Thyroid gland (tissue), 4 donors: ENCODE measurements at regions not wholly inside any gene's neighbourhood (a gene's known extent, or its start where the extent isn't known, plus 50 kb on each side); places are given as distances from the start of the nearest gene placed in this dataset.
"Not testable (repeated sequence)": the region's sequence is repeated elsewhere in the genome, so short reads cannot be mapped to it uniquely, and the experiment has no call there.

Experiments used
- DNase-seq, 2 donors: peaks; one replicate each; pipeline ENCODE4 v3.0.0-alpha.2; 2019
- H3K27ac ChIP-seq, 3 donors: fragments of 200-600 bp; sonication (generic); 1 replicate in 2 of 3; 2 replicates in 1 of 3; pipeline ENCODE4 v1.5.1; 2016 to 2019; ENCODE audit warnings: mild to moderate bottlenecking in 1 of 3, moderate library complexity in 1 of 3
- H3K27me3 ChIP-seq: fragments of 200-600 bp; sonication (generic); one replicate; pipeline ENCODE4 v1.5.1; 2019
- H3K36me3 ChIP-seq, 2 donors: fragments of 200-600 bp; sonication (generic); one replicate each; pipeline ENCODE4 v1.5.1; 2016 to 2019
- H3K4me1 ChIP-seq, 2 donors: fragments of 200-600 bp; sonication (generic); one replicate each; pipeline ENCODE4 v1.5.1; 2017 to 2019
- H3K4me3 ChIP-seq, 3 donors: fragments of 200-600 bp; sonication (generic); replicated peaks in 1 of 3; 1 replicate in 2 of 3; 2 replicates in 1 of 3; pipeline ENCODE4 v1.5.1; 2016; ENCODE audit warnings: mild to moderate bottlenecking in 1 of 3
- H3K9me3 ChIP-seq: fragments of 200-600 bp; sonication (generic); one replicate; pipeline ENCODE4 v1.5.1; 2017
- POLR2A ChIP-seq, 2 donors: fragments of 450-650 bp; IDR thresholded peaks; one replicate each; pipeline ENCODE4 v1.6.1; 2017; ENCODE audit warnings: antibody characterized with exemption in 2 of 2, mild to moderate bottlenecking in 2 of 2, moderate library complexity in 1 of 2
- WGBS, 2 donors: methylation state at CpG; one replicate each; pipeline ENCODE4 v1.1.5; 2017; 5-methylcytosine and 5-hydroxymethylcytosine counted together
- intact Hi-C: fragments of 100-400 bp; cut with DNase I; formaldehyde crosslinking; loops from one replicate; pipeline ENCODE4 v1.15.1; 2023
- TF ChIP-seq, protein P1 (sequence below), 6 experiments: fragments of 200-600 bp in 3 of 6; fragments of 450-650 bp in 3 of 6; sonication (generic) in 3 of 6; IDR thresholded peaks; one replicate each; pipeline ENCODE4 v1.5.1; 2016 to 2019; ENCODE audit warnings: antibody characterized with exemption in 6 of 6, mild to moderate bottlenecking in 2 of 6, inconsistent platforms in 1 of 6, moderate library complexity in 1 of 6

DNA sequence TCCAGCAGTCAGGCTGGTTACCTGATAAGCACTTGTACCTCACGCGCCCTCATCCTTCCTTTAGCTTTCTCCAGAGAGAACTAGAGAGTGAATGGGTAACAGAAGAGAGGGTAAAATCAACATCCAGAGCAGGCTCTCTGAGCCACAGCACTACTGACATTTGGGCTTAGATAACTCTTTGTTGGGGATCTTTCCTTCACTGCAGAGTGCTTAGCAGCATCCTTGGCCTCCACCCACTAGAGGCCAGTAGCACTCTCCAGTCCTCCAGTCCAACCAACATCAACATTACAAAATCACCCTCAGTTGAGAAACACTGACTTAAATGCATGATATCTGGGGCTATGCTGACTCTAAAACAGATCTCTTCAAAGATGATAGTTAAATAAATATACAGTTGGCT is 220.7 kb downstream of the TACR3 start:
- Histone ChIP-seq H3K4me1 (no peaks in the 10 kb centered on the region), H3K27ac (no peak overlapping the region), H3K27me3 (no peaks in the 10 kb centered on the region), H3K36me3 (no peaks in the 10 kb centered on the region), H3K9me3 (no peaks in the 10 kb centered on the region), H3K4me3 (no peak overlapping the region)
- intact Hi-C loops = no loop called here
- WGBS, 2 donors = 84 to 92% methylated on average over 2 of the region's 2 CpGs
- no peak for TF ChIP-seq POLR2A (IDR thresholded peaks at IDR 0.05)
- TF ChIP-seq, protein P1, sequence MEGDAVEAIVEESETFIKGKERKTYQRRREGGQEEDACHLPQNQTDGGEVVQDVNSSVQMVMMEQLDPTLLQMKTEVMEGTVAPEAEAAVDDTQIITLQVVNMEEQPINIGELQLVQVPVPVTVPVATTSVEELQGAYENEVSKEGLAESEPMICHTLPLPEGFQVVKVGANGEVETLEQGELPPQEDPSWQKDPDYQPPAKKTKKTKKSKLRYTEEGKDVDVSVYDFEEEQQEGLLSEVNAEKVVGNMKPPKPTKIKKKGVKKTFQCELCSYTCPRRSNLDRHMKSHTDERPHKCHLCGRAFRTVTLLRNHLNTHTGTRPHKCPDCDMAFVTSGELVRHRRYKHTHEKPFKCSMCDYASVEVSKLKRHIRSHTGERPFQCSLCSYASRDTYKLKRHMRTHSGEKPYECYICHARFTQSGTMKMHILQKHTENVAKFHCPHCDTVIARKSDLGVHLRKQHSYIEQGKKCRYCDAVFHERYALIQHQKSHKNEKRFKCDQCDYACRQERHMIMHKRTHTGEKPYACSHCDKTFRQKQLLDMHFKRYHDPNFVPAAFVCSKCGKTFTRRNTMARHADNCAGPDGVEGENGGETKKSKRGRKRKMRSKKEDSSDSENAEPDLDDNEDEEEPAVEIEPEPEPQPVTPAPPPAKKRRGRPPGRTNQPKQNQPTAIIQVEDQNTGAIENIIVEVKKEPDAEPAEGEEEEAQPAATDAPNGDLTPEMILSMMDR (IDR thresholded peaks at IDR 0.05) = no peak
- DNase-seq = no peak

DNA sequence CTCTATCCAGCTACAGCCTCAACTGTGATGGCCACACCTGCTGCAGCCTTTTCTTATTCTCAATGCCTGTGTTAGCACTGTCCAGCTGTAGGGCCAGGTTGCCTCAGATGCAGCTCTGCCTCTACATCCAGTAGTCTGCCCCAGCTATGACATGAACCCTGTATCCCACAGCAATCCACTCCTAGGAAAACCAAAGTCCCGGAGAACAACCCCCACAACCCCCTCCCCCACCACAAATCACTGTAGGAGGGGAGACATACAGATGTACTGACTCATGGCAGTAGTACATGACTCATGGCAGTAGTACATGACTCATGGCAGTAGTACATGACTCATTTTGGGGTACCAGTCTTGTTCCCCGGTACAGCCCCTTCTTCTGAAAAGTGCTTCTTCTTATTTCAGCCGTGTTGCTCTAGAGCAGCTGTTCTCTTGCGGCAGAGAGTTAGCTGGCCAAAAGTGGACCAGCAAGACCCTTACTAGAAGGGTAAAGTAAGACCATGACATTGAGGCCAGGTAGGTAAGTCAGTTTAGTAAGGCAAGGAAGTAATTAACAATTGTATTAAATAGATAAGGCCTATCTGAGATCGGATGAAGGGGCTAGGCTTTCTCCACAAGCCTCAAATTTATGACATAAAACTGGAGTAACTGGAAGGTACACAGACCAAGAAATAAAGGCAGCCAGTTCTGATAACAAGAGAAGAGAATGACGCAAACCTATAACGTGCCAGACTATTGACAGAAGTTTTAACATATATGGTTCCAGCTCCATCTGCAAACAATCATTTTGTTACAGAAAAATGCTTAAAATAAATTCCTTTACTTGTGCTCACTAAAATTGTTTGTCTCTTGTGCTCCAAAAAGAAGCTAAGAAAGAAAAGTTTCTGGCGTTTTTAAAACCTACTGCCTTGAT is 221.4 kb downstream of the TACR3 start:
- Histone ChIP-seq H3K27ac (no peak overlapping the region), H3K27me3 (no peaks in the 10 kb centered on the region), H3K4me1 (no peaks in the 10 kb centered on the region), H3K36me3 (no peaks in the 10 kb centered on the region), H3K9me3 (no peaks in the 10 kb centered on the region), H3K4me3 (no peak overlapping the region)
- intact Hi-C loops = no loop called here
- no peak for TF ChIP-seq POLR2A (IDR thresholded peaks at IDR 0.05)
- TF ChIP-seq, protein P1 (IDR thresholded peaks at IDR 0.05) = no peak
- no peak for DNase-seq
- 77 to 79% methylated on average over 8 of the region's 8 CpGs for WGBS, 2 donors

DNA sequence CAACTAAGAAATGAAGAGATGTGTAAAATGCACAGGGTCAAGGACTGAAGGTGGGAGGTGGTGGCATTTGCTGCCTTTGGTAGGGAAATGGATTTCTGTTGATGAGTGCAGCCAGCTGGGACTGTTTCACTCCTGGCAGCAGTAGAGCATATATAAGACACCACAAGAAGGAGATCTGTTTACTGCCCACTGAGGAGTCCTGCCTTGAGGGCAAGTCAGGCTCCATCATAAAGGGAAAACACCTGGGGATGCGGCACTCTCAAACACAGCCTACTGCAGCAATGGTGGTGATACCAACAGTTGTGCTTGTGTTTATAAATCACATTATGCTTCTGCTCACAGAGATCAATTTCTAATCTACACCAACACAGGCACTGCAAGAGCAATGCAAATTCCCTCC is 222.1 kb downstream of the TACR3 start:
- no peak overlapping the region for H3K4me3 ChIP-seq
- H3K27me3 ChIP-seq = no peaks in the 10 kb centered on the region
- no peaks in the 10 kb centered on the region for H3K36me3 ChIP-seq
- H3K9me3 ChIP-seq = no peaks in the 10 kb centered on the region
- TF ChIP-seq, protein P1 (IDR thresholded peaks at IDR 0.05) = no peak
- TF ChIP-seq POLR2A (IDR thresholded peaks at IDR 0.05) = no peak
- no peak for DNase-seq
- no peak overlapping the region for H3K27ac ChIP-seq
- 90 to 100% methylated on average over 1 of the region's 1 CpG for WGBS, 2 donors
- H3K4me1 ChIP-seq = no peaks in the 10 kb centered on the region
- intact Hi-C loops = no loop called here

DNA sequence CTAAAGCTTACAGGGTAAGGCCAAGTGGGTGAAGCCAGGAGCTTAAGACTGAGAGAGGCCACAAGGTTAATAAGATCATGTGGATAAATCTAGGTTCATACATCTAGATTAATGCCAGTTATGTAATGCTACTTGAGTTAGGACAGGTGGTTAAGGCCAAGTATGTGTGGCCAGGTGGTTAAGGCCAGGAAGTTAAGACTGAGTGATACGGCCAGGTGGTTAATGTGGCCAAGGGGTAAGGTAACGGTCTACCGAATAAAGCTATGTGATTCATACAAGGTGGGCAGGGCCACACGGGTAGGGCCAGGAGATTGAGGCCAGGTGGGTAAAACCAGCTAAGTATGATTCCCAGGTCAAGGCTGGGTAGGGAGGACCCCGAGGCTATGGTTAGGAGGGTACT is 223.0 kb downstream of the TACR3 start:
- no peaks in the 10 kb centered on the region for H3K9me3 ChIP-seq
- TF ChIP-seq POLR2A (IDR thresholded peaks at IDR 0.05) = no peak
- TF ChIP-seq, protein P1 (IDR thresholded peaks at IDR 0.05) = no peak
- intact Hi-C loops = no loop called here
- H3K27ac ChIP-seq = no peak overlapping the region
- DNase-seq = no peak
- H3K4me3 ChIP-seq = no peak overlapping the region
- no peaks in the 10 kb centered on the region for H3K36me3 ChIP-seq
- no peaks in the 10 kb centered on the region for H3K27me3 ChIP-seq
- no peaks in the 10 kb centered on the region for H3K4me1 ChIP-seq
- 92% methylated on average over 5 of the region's 5 CpGs for WGBS, 2 donors

DNA sequence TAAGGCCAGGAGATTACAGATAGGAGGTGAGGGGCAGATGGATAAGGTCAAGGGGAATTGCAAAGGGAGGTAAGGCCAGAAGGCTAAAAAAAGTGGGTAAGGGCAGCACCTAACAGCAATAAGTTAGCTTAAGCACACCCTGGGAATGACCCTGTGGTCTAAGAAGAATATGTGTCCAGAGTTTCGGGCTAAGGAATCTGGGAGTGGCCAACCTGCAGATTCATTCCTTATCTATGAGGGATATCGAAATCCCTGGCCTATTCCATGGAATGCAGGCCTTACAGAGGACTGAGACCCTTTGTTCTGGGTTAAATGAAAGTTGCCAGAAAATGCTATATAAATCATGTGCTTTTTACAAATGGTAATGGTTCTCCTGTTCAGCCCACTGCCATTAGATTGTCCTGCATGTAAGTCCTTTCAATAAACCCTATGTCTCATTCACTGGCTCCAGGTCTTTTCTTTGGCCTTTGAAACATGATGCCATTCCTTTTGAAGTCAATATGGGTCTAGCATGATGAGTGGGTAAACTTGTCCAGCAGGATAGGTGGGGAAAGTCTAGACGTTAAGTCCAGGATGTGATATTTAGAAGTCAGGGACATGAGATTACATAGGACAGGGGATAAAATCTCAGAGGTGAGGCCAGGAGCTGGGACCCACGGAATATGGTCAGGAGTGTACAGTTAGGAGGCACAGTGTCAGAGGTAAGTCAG is 226.2 kb downstream of the TACR3 start:
- H3K4me1 ChIP-seq = no peaks in the 10 kb centered on the region
- no peak for DNase-seq
- H3K4me3 ChIP-seq = no peak overlapping the region
- H3K27ac ChIP-seq = no peak overlapping the region
- H3K27me3 ChIP-seq = no peaks in the 10 kb centered on the region
- no peaks in the 10 kb centered on the region for H3K9me3 ChIP-seq
- TF ChIP-seq, protein P1 (IDR thresholded peaks at IDR 0.05) = no peak
- TF ChIP-seq POLR2A (IDR thresholded peaks at IDR 0.05) = no peak
- 73 to 80% methylated on average over 4 of the region's 4 CpGs for WGBS, 2 donors
- no peaks in the 10 kb centered on the region for H3K36me3 ChIP-seq
- intact Hi-C loops = no loop called here

DNA sequence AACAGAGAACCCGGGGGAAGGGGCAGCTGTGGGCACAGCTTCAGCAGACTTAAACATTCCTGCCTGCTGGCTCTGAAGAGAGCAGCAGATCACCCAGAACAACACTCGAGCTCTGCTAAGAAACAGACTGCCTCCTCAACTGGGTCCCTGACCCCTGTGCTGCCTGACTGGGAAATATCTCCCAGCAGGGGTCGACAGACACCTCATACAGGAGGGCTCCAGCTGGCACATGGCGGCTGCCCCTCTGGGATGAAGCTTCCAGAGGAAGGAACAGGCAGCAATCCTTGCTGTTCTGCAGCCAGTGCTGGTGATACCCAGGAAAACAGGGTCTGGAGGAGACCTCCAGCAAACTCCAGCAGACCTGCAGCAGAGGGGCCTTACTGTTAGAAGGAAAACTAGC is 234.5 kb downstream of the TACR3 start:
- intact Hi-C loops = not testable (repeated sequence)
- 86% methylated on average over 3 to 4 of the region's 4 CpGs for WGBS, 2 donors

More for the DNA sequence above, 234.5 kb downstream of the TACR3 start:
- not testable (repeated sequence) for H3K36me3 ChIP-seq, H3K9me3 ChIP-seq, H3K4me3 ChIP-seq, H3K4me1 ChIP-seq, H3K27ac ChIP-seq, DNase-seq, H3K27me3 ChIP-seq
